Liver (tissue), 8 donors: ENCODE measurements at regions not wholly inside any gene's neighbourhood (a gene's known extent, or its start where the extent isn't known, plus 50 kb on each side); places are given as distances from the start of the nearest gene placed in this dataset.

Source experiments
- DNase-seq: peaks from one replicate; pipeline ENCODE4 v3.0.0-alpha.2; 2017; ENCODE audit warnings: low spot score
- H3K27ac ChIP-seq, 2 donors: one replicate each; pipeline ENCODE4 v1.7.0; 2013; ENCODE audit warnings: inconsistent platforms in 2 of 2, low read length in 2 of 2, control low read depth in 1 of 2, low read depth in 1 of 2, mild to moderate bottlenecking in 1 of 2
- H3K27me3 ChIP-seq, 4 donors: one replicate each; pipeline versions ENCODE4 v1.6.1 to v1.7.0; 2013; ENCODE audit warnings: low read length in 3 of 4, inconsistent platforms in 1 of 4, mild to moderate bottlenecking in 1 of 4, moderate library complexity in 1 of 4; ENCODE audit not compliant: control insufficient read depth in 4 of 4, insufficient read depth in 4 of 4
- H3K36me3 ChIP-seq, 4 donors: one replicate each; pipeline versions ENCODE4 v1.6.1 to v1.7.0; 2013; ENCODE audit warnings: low read length in 3 of 4, mild to moderate bottlenecking in 3 of 4, low read depth in 1 of 4, moderate library complexity in 1 of 4; ENCODE audit not compliant: control insufficient read depth in 4 of 4, insufficient read depth in 3 of 4
- H3K4me1 ChIP-seq, 4 donors: one replicate each; pipeline versions ENCODE4 v1.6.1 to v1.7.0; 2013; ENCODE audit warnings: low read length in 3 of 4, mild to moderate bottlenecking in 3 of 4, moderate library complexity in 1 of 4; ENCODE audit not compliant: control insufficient read depth in 4 of 4, insufficient read depth in 4 of 4
- H3K4me3 ChIP-seq, 3 donors: one replicate each; pipeline versions ENCODE4 v1.6.1 to v1.7.0; 2013; ENCODE audit warnings: low read length in 3 of 3, control low read depth in 1 of 3, low read depth in 1 of 3, mild to moderate bottlenecking in 1 of 3
- H3K9ac ChIP-seq, 2 donors: one replicate each; pipeline ENCODE4 v1.7.0; 2013; ENCODE audit warnings: low read length in 2 of 2, mild to moderate bottlenecking in 2 of 2, moderate library complexity in 2 of 2, control low read depth in 1 of 2, low read depth in 1 of 2
- H3K9me3 ChIP-seq, 4 donors: one replicate each; pipeline versions ENCODE4 v1.6.1 to v1.7.0; 2013; ENCODE audit warnings: low read length in 3 of 4; ENCODE audit not compliant: control insufficient read depth in 4 of 4
- ATF3 ChIP-seq: IDR thresholded peaks from 2 replicates; pipeline ENCODE4 v1.6.1; 2016; ENCODE audit warnings: antibody characterized with exemption
- CTCF ChIP-seq: fragments of 150-350 bp; IDR thresholded peaks from 2 replicates; pipeline ENCODE4 v1.5.1; 2017; ENCODE audit warnings: improper control_type of control experiment, low read depth, low read length; ENCODE audit not compliant: missing input control
- EGR1 ChIP-seq, 2 donors: IDR thresholded peaks; 2 replicates each; pipeline ENCODE4 v1.6.1; 2016 to 2018; ENCODE audit warnings: antibody characterized with exemption in 2 of 2, low read depth in 2 of 2
- FOXA1 ChIP-seq: IDR thresholded peaks from 2 replicates; pipeline ENCODE4 v1.6.1; 2016; ENCODE audit warnings: antibody characterized with exemption
- FOXA2 ChIP-seq: IDR thresholded peaks from 2 replicates; pipeline ENCODE4 v1.6.1; 2016; ENCODE audit warnings: antibody characterized with exemption
- GABPA ChIP-seq, 2 donors: IDR thresholded peaks in 1 of 2; conservative IDR thresholded peaks in 1 of 2; 2 replicates each; pipeline ENCODE4 v1.6.1; 2016; ENCODE audit warnings: antibody characterized with exemption in 2 of 2, mild to moderate bottlenecking in 1 of 2, moderate library complexity in 1 of 2
- HNF4A ChIP-seq, 2 donors: conservative IDR thresholded peaks; 2 replicates each; pipeline ENCODE4 v1.6.1; 2016; ENCODE audit warnings: antibody characterized with exemption in 2 of 2, mild to moderate bottlenecking in 2 of 2
- JUND ChIP-seq, 2 donors: IDR thresholded peaks; 2 replicates each; pipeline ENCODE4 v1.6.1; 2016; ENCODE audit warnings: antibody characterized with exemption in 2 of 2
- NR2F2 ChIP-seq: IDR thresholded peaks from 2 replicates; pipeline ENCODE4 v1.6.1; 2016; ENCODE audit warnings: antibody characterized with exemption
- RAD21 ChIP-seq, 2 donors: IDR thresholded peaks; 2 replicates each; pipeline ENCODE4 v1.6.1; 2016; ENCODE audit warnings: antibody characterized with exemption in 2 of 2, mild to moderate bottlenecking in 2 of 2
- REST ChIP-seq: IDR thresholded peaks from 2 replicates; pipeline ENCODE4 v1.6.1; 2016; ENCODE audit warnings: antibody characterized with exemption, mild to moderate bottlenecking
- RXRA ChIP-seq, 2 donors: IDR thresholded peaks; 2 replicates each; pipeline ENCODE4 v1.6.1; 2017 to 2018; ENCODE audit warnings: antibody characterized with exemption in 2 of 2, mild to moderate bottlenecking in 1 of 2
- SP1 ChIP-seq: IDR thresholded peaks from 2 replicates; pipeline ENCODE4 v1.6.1; 2018; ENCODE audit warnings: antibody characterized with exemption, mild to moderate bottlenecking
- TAF1 ChIP-seq: conservative IDR thresholded peaks from 2 replicates; pipeline ENCODE4 v1.6.1; 2016; ENCODE audit warnings: antibody characterized with exemption, mild to moderate bottlenecking
- YY1 ChIP-seq: IDR thresholded peaks from 2 replicates; pipeline ENCODE4 v1.6.1; 2016; ENCODE audit warnings: antibody characterized with exemption, mild to moderate bottlenecking
- ZBTB33 ChIP-seq: IDR thresholded peaks from 2 replicates; pipeline ENCODE4 v1.6.1; 2016; ENCODE audit warnings: antibody characterized with exemption
- WGBS: extraction: QIAGEN DNeasy Blood & Tissue Kit; methylation state at CpG from one replicate; pipeline ENCODE4 v1.1.7; 2013; 5-methylcytosine and 5-hydroxymethylcytosine counted together
- donor health status: healthy.
- donor health status: healthy.
- donor health status: healthy.
- donor health status: healthy.
- donor health status: healthy.

- DNase-seq: no peak
- H3K27me3 ChIP-seq: peaks cover 0 to 2% (median 0%) of the 10 kb centered on the region in 4 donors
- H3K9ac ChIP-seq: no peak overlapping the region
- H3K27ac ChIP-seq: no peak overlapping the region
- WGBS: 72% methylated on average over 18 of the region's 18 CpGs
- H3K4me1 ChIP-seq: no peaks in the 10 kb centered on the region
- no peak overlapping the region for H3K4me3 ChIP-seq
- no peak for TF ChIP-seq FOXA1
- no peak for TF ChIP-seq RXRA (IDR thresholded peaks at IDR 0.05)
- no peak for TF ChIP-seq GABPA (IDR thresholded peaks at IDR 0.05 in 1 of 2, conservative IDR thresholded peaks at IDR 0.05 in 1 of 2)
- TF ChIP-seq REST: no peak
- TF ChIP-seq NR2F2: no peak
- no peak for TF ChIP-seq HNF4A (conservative IDR thresholded peaks at IDR 0.05)
- TF ChIP-seq RAD21 (IDR thresholded peaks at IDR 0.05): no peak
- TF ChIP-seq TAF1: no peak
- no peak for TF ChIP-seq SP1
- no peak for TF ChIP-seq CTCF
- no peak for TF ChIP-seq JUND (IDR thresholded peaks at IDR 0.05)
- no peak for TF ChIP-seq FOXA2
- TF ChIP-seq YY1: no peak
- no peak for TF ChIP-seq ATF3
- no peak for TF ChIP-seq ZBTB33
- no peak for TF ChIP-seq EGR1 (IDR thresholded peaks at IDR 0.05; ENCODE audit: low read depth in 2 of 2)
- H3K9me3 ChIP-seq: peaks cover 0 to 1% (median 0%) of the 10 kb centered on the region in 4 donors
- H3K36me3 ChIP-seq: no peaks in the 10 kb centered on the region
These were observed 57.0 kb upstream of the STX16 start for GRCh38 chr20:58593880-58594638.
